ENCODE measurements at regions not wholly inside any gene's neighbourhood (a gene's known extent, or its start where the extent isn't known, plus 50 kb on each side); places are given as distances from the start of the nearest gene placed in this dataset.

GRCh38 chr16:5557966-5558365 lies 460.4 kb upstream of the EEF2KMT start:
- no peak for DNase-seq (ENCODE audit: low read depth, low spot score)

- no peak for DNase-seq (ENCODE audit: low read depth, low spot score)
Observed at GRCh38 chr16:5557448-5557847, 459.9 kb upstream of the EEF2KMT start.

GRCh38 chr16:5556158-5556810 lies 458.7 kb upstream of the EEF2KMT start:
- DNase-seq (ENCODE audit: low read depth, low spot score): no peak

GRCh38 chr16:5551909-5552308 lies 454.3 kb upstream of the EEF2KMT start:
- DNase-seq (ENCODE audit: low read depth, low spot score): no peak

GRCh38 chr16:5549802-5550201 lies 452.2 kb upstream of the EEF2KMT start:
- DNase-seq (ENCODE audit: low read depth, low spot score): no peak

- no peak for DNase-seq (ENCODE audit: low read depth, low spot score)
Observed at GRCh38 chr16:5541356-5541755, 443.8 kb upstream of the EEF2KMT start.

GRCh38 chr16:5537347-5537746 lies 439.8 kb upstream of the EEF2KMT start:
- no peak for DNase-seq (ENCODE audit: low read depth, low spot score)

GRCh38 chr16:5533321-5533888 lies 435.8 kb upstream of the EEF2KMT start:
- DNase-seq (ENCODE audit: low read depth, low spot score): no peak

GRCh38 chr16:5527817-5528216 lies 430.2 kb upstream of the EEF2KMT start:
- DNase-seq (ENCODE audit: low read depth, low spot score): no peak

GRCh38 chr16:5526826-5527225 lies 429.2 kb upstream of the EEF2KMT start:
- DNase-seq (ENCODE audit: low read depth, low spot score): no peak

GRCh38 chr16:5523829-5524228 lies 426.2 kb upstream of the EEF2KMT start:
- DNase-seq (ENCODE audit: low read depth, low spot score): no peak

GRCh38 chr16:5516115-5516514 lies 418.5 kb upstream of the EEF2KMT start:
- no peak for DNase-seq (ENCODE audit: low read depth, low spot score)

GRCh38 chr16:5512014-5512413 lies 414.4 kb upstream of the EEF2KMT start:
- no peak for DNase-seq (ENCODE audit: low read depth, low spot score)

- DNase-seq (ENCODE audit: low read depth, low spot score): no peak
Observed at GRCh38 chr16:5510819-5511370, 413.3 kb upstream of the EEF2KMT start.

GRCh38 chr16:5509794-5510193 lies 412.2 kb upstream of the EEF2KMT start:
- no peak for DNase-seq (ENCODE audit: low read depth, low spot score)

GRCh38 chr16:5509336-5509735 lies 411.7 kb upstream of the EEF2KMT start:
- DNase-seq (ENCODE audit: low read depth, low spot score): no peak

- no peak for DNase-seq (ENCODE audit: low read depth, low spot score)
Observed at GRCh38 chr16:5508371-5508770, 410.8 kb upstream of the EEF2KMT start.

GRCh38 chr16:5506021-5506420 lies 408.4 kb upstream of the EEF2KMT start:
- DNase-seq (ENCODE audit: low read depth, low spot score): no peak

- DNase-seq (ENCODE audit: low read depth, low spot score): no peak
Observed at GRCh38 chr16:5505091-5505887, 407.7 kb upstream of the EEF2KMT start.

GRCh38 chr16:5504064-5504781 lies 406.6 kb upstream of the EEF2KMT start:
- DNase-seq (ENCODE audit: low read depth, low spot score): no peak

- no peak for DNase-seq (ENCODE audit: low read depth, low spot score)
Observed at GRCh38 chr16:5502944-5503343, 405.3 kb upstream of the EEF2KMT start.

- DNase-seq (ENCODE audit: low read depth, low spot score): no peak
Observed at GRCh38 chr16:5502467-5502869, 404.9 kb upstream of the EEF2KMT start.

Measured in smooth muscle cell of the brain vasculature (primary cell).